ENCODE measurements at regions not wholly inside any gene's neighbourhood (a gene's known extent, or its start where the extent isn't known, plus 50 kb on each side); places are given as distances from the start of the nearest gene placed in this dataset.

DNA sequence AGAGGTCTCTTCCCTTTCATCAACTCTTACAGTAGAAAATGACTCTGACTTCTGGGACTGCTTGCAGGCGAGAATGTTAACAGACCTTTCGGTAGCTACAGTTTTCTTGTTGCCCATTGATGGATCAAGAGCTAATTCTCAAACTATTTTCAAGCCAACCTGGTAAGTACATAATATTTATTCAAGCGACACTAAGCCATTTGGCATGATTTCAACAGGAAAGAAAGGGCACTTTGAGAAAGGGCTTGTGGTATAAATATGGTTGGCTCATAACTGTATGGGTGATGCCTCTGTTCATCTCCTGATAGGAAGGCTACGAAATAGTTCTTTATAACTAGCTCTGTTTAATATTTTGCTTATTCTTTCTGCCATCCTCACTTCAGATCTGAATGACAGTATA is 196.2 kb upstream of the CNTN4 start:
- TF ChIP-seq MAFK (IDR thresholded peaks at IDR 0.05; ENCODE audit: low read length) (no peak), SRSF3 (IDR thresholded peaks at IDR 0.05; ENCODE audit: insufficient read depth, low read length) (no peak), ZNF717 (CRISPR knock-in tag; IDR thresholded peaks at IDR 0.05) (no peak), CBX1 (IDR thresholded peaks at IDR 0.05; ENCODE audit: low read depth) (no peak), ZNF274 (IDR thresholded peaks at IDR 0.05; ENCODE audit: borderline replicate concordance, low read depth, low read length) (no peak), EWSR1 (IDR thresholded peaks at IDR 0.05; ENCODE audit: borderline replicate concordance, low read depth, partially characterized antibody) (no peak), CCAR2 (IDR thresholded peaks at IDR 0.05; ENCODE audit: low read depth, low read length) (no peak)
- TF ChIP-seq, protein P1, sequence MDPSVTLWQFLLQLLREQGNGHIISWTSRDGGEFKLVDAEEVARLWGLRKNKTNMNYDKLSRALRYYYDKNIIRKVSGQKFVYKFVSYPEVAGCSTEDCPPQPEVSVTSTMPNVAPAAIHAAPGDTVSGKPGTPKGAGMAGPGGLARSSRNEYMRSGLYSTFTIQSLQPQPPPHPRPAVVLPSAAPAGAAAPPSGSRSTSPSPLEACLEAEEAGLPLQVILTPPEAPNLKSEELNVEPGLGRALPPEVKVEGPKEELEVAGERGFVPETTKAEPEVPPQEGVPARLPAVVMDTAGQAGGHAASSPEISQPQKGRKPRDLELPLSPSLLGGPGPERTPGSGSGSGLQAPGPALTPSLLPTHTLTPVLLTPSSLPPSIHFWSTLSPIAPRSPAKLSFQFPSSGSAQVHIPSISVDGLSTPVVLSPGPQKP (CRISPR knock-in tag; IDR thresholded peaks at IDR 0.05), result no peak
- TF ChIP-seq, protein P2, sequence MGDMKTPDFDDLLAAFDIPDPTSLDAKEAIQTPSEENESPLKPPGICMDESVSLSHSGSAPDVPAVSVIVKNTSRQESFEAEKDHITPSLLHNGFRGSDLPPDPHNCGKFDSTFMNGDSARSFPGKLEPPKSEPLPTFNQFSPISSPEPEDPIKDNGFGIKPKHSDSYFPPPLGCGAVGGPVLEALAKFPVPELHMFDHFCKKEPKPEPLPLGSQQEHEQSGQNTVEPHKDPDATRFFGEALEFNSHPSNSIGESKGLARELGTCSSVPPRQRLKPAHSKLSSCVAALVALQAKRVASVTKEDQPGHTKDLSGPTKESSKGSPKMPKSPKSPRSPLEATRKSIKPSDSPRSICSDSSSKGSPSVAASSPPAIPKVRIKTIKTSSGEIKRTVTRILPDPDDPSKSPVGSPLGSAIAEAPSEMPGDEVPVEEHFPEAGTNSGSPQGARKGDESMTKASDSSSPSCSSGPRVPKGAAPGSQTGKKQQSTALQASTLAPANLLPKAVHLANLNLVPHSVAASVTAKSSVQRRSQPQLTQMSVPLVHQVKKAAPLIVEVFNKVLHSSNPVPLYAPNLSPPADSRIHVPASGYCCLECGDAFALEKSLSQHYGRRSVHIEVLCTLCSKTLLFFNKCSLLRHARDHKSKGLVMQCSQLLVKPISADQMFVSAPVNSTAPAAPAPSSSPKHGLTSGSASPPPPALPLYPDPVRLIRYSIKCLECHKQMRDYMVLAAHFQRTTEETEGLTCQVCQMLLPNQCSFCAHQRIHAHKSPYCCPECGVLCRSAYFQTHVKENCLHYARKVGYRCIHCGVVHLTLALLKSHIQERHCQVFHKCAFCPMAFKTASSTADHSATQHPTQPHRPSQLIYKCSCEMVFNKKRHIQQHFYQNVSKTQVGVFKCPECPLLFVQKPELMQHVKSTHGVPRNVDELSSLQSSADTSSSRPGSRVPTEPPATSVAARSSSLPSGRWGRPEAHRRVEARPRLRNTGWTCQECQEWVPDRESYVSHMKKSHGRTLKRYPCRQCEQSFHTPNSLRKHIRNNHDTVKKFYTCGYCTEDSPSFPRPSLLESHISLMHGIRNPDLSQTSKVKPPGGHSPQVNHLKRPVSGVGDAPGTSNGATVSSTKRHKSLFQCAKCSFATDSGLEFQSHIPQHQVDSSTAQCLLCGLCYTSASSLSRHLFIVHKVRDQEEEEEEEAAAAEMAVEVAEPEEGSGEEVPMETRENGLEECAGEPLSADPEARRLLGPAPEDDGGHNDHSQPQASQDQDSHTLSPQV (IDR thresholded peaks at IDR 0.05), result no peak
- TF ChIP-seq, protein P3, sequence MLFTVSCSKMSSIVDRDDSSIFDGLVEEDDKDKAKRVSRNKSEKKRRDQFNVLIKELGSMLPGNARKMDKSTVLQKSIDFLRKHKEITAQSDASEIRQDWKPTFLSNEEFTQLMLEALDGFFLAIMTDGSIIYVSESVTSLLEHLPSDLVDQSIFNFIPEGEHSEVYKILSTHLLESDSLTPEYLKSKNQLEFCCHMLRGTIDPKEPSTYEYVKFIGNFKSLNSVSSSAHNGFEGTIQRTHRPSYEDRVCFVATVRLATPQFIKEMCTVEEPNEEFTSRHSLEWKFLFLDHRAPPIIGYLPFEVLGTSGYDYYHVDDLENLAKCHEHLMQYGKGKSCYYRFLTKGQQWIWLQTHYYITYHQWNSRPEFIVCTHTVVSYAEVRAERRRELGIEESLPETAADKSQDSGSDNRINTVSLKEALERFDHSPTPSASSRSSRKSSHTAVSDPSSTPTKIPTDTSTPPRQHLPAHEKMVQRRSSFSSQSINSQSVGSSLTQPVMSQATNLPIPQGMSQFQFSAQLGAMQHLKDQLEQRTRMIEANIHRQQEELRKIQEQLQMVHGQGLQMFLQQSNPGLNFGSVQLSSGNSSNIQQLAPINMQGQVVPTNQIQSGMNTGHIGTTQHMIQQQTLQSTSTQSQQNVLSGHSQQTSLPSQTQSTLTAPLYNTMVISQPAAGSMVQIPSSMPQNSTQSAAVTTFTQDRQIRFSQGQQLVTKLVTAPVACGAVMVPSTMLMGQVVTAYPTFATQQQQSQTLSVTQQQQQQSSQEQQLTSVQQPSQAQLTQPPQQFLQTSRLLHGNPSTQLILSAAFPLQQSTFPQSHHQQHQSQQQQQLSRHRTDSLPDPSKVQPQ (CRISPR knock-in tag; IDR thresholded peaks at IDR 0.05; ENCODE audit: borderline replicate concordance), result no peak
- TF ChIP-seq, protein P4, sequence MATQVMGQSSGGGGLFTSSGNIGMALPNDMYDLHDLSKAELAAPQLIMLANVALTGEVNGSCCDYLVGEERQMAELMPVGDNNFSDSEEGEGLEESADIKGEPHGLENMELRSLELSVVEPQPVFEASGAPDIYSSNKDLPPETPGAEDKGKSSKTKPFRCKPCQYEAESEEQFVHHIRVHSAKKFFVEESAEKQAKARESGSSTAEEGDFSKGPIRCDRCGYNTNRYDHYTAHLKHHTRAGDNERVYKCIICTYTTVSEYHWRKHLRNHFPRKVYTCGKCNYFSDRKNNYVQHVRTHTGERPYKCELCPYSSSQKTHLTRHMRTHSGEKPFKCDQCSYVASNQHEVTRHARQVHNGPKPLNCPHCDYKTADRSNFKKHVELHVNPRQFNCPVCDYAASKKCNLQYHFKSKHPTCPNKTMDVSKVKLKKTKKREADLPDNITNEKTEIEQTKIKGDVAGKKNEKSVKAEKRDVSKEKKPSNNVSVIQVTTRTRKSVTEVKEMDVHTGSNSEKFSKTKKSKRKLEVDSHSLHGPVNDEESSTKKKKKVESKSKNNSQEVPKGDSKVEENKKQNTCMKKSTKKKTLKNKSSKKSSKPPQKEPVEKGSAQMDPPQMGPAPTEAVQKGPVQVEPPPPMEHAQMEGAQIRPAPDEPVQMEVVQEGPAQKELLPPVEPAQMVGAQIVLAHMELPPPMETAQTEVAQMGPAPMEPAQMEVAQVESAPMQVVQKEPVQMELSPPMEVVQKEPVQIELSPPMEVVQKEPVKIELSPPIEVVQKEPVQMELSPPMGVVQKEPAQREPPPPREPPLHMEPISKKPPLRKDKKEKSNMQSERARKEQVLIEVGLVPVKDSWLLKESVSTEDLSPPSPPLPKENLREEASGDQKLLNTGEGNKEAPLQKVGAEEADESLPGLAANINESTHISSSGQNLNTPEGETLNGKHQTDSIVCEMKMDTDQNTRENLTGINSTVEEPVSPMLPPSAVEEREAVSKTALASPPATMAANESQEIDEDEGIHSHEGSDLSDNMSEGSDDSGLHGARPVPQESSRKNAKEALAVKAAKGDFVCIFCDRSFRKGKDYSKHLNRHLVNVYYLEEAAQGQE (IDR thresholded peaks at IDR 0.05; ENCODE audit: borderline replicate concordance), result no peak
- TF ChIP-seq, protein P4 (CRISPR knock-in tag; IDR thresholded peaks at IDR 0.05; ENCODE audit: low read depth), result no peak
- TF ChIP-seq, protein P5, sequence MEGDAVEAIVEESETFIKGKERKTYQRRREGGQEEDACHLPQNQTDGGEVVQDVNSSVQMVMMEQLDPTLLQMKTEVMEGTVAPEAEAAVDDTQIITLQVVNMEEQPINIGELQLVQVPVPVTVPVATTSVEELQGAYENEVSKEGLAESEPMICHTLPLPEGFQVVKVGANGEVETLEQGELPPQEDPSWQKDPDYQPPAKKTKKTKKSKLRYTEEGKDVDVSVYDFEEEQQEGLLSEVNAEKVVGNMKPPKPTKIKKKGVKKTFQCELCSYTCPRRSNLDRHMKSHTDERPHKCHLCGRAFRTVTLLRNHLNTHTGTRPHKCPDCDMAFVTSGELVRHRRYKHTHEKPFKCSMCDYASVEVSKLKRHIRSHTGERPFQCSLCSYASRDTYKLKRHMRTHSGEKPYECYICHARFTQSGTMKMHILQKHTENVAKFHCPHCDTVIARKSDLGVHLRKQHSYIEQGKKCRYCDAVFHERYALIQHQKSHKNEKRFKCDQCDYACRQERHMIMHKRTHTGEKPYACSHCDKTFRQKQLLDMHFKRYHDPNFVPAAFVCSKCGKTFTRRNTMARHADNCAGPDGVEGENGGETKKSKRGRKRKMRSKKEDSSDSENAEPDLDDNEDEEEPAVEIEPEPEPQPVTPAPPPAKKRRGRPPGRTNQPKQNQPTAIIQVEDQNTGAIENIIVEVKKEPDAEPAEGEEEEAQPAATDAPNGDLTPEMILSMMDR (IDR thresholded peaks at IDR 0.05 in 2 of 3, conservative IDR thresholded peaks at IDR 0.05 in 1 of 3; ENCODE audit: insufficient read depth in 2 of 3, low read depth in 1 of 3, low read length in 3 of 3), result no peak
